Activated T-cell treated with anti-CD3 and anti-CD28 coated beads, Interleukin-2, amount 50 U/mL, for 72 hours (primary cell): ENCODE measurements at regions not wholly inside any gene's neighbourhood (a gene's known extent, or its start where the extent isn't known, plus 50 kb on each side); places are given as distances from the start of the nearest gene placed in this dataset.

Experiments
- ATAC-seq, 2 donors: fragments of 150-1000 bp; cut with Tn5 transposase; replicated peaks in 1 of 2; 2 replicates each; pipeline ENCODE4 v1.10.0; 2021; ENCODE audit warnings: moderate library complexity in 2 of 2, mild to moderate bottlenecking in 1 of 2
- DNase-seq, 2 donors: peaks; one replicate each; pipeline ENCODE4 v3.0.0; 2021 to 2022; ENCODE audit warnings: mixed read lengths in 1 of 2
- H3K27ac Mint-ChIP-seq: one replicate; pipeline ENCODE4 v1.8.0; 2022; ENCODE audit warnings: mild to moderate bottlenecking, moderate library complexity, mixed read lengths
- H3K27me3 Mint-ChIP-seq: one replicate; pipeline ENCODE4 v1.8.0; 2022; ENCODE audit warnings: low read depth, mixed read lengths
- H3K36me3 Mint-ChIP-seq, 2 donors: one replicate each; pipeline ENCODE4 v1.8.0; 2022; ENCODE audit warnings: mixed read lengths in 2 of 2, mild to moderate bottlenecking in 1 of 2; ENCODE audit not compliant: insufficient read depth in 2 of 2
- H3K4me1 Mint-ChIP-seq: one replicate; pipeline ENCODE4 v1.8.0; 2022; ENCODE audit warnings: low read depth, mixed read lengths
- H3K4me3 Mint-ChIP-seq, 2 donors: one replicate each; pipeline ENCODE4 v1.8.0; 2022; ENCODE audit warnings: mild to moderate bottlenecking in 2 of 2, mixed read lengths in 2 of 2, moderate library complexity in 2 of 2
- H3K9me3 Mint-ChIP-seq, 2 donors: one replicate each; pipeline ENCODE4 v1.8.0; 2022; ENCODE audit warnings: mixed read lengths in 2 of 2

DNA sequence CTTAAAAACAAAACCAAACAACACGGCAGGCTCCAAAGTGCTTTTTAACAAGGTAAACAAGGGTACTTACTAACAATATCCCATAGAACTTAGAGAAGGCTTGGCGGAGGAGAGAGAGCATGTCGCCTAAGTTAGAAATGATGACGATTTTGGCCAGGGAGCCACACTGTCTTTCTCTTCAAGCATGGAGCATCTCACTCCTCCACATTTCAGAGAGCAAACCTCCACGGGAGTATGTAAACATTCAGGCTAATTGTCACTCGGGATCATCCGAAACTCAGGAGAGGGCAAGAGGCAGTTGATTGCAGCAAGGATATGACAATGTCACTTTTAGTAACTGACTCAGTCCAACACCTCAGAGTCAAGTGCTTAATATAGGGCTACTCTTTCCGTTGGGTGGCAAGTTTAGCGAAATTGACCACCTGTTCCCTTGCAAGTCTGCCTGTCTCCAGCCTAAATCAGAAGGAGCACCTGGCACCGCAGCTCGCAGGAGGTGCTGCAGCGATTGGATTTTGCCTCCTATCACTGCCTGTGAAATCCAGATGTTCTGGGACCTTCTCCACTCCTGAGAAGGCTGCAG is 65.8 kb upstream of the RPS6KA2 start:
- Mint-ChIP-seq H3K9me3 (no peaks in the 10 kb centered on the region), H3K27ac (no peak overlapping the region), H3K4me3 (no peak overlapping the region), H3K36me3 (no peaks in the 10 kb centered on the region), H3K27me3 (no peaks in the 10 kb centered on the region), H3K4me1 (no peaks in the 10 kb centered on the region)
- DNase-seq (no peak), ATAC-seq (no peak)

GRCh38 chr6:166691746-166692145 is 64.7 kb upstream of the RPS6KA2 start:
- H3K27ac Mint-ChIP-seq: no peak overlapping the region
- no peaks in the 10 kb centered on the region for H3K27me3 Mint-ChIP-seq
- no peaks in the 10 kb centered on the region for H3K4me1 Mint-ChIP-seq
- no peak overlapping the region for H3K4me3 Mint-ChIP-seq
- DNase-seq: no peak
- no peak for ATAC-seq
- no peaks in the 10 kb centered on the region for H3K36me3 Mint-ChIP-seq
- H3K9me3 Mint-ChIP-seq: no peaks in the 10 kb centered on the region

DNA sequence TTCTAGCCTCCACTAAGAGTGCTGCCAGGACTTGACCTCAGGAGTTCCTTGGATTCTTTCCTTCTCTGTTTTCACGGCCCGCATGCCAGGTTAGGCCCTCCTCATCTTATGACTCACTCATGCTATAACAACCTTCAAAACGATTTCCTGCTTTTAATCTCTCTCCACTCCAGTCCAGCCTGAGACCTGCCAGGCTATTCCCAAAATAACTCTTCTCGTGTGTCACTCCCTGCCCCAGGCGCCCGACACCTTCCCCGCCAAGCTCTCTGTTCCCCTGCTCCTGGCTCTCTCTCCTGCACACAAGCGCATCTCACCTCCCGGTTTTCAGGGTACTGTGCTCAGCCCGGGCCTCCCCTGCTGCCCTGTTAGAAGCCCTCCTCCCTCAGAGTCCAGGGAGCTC is 64.1 kb upstream of the RPS6KA2 start:
- ATAC-seq (no peak), DNase-seq (no peak)
- Mint-ChIP-seq H3K36me3 (no peaks in the 10 kb centered on the region), H3K27me3 (no peaks in the 10 kb centered on the region), H3K9me3 (no peaks in the 10 kb centered on the region), H3K4me1 (no peaks in the 10 kb centered on the region), H3K27ac (no peak overlapping the region), H3K4me3 (no peak overlapping the region)

- no peak for ATAC-seq
Observed at GRCh38 chr6:166689687-166690086, 62.6 kb upstream of the RPS6KA2 start.

DNA sequence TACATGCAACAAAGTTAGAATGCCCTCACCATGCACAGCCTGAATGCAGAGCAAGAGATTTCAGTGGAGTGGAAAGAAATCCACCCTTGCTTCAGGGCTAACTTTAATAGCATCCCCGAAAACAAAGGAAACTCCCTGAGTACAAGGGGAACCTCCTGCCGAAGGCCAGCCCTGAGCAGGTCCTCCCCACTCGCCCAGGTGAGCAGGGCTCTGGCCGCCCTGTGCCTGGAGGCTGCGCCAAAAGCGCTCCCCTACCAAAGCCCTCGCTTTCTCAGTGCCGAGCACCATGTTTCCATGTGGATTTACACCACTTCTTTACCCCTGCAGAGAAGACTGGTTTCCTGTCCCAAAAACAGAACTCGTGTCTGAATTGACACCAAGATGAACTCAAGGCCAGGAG is 61.9 kb upstream of the RPS6KA2 start:
- Mint-ChIP-seq H3K27ac (no peak overlapping the region), H3K4me1 (no peaks in the 10 kb centered on the region), H3K36me3 (no peaks in the 10 kb centered on the region), H3K9me3 (no peaks in the 10 kb centered on the region), H3K4me3 (no peak overlapping the region), H3K27me3 (no peaks in the 10 kb centered on the region)
- no peak for DNase-seq
- no peak for ATAC-seq

More at GRCh38 chr6:166689687-166690086, 62.6 kb upstream of the RPS6KA2 start:
- H3K27me3 Mint-ChIP-seq: no peaks in the 10 kb centered on the region
- no peak overlapping the region for H3K27ac Mint-ChIP-seq
- H3K4me1 Mint-ChIP-seq: no peaks in the 10 kb centered on the region
- no peak overlapping the region for H3K4me3 Mint-ChIP-seq
- no peaks in the 10 kb centered on the region for H3K36me3 Mint-ChIP-seq
- no peak for DNase-seq
- H3K9me3 Mint-ChIP-seq: no peaks in the 10 kb centered on the region

- DNase-seq (no peak), ATAC-seq (no peak)
- no peaks in the 10 kb centered on the region for H3K4me1 Mint-ChIP-seq
- no peak overlapping the region for H3K27ac Mint-ChIP-seq
- no peak overlapping the region for H3K4me3 Mint-ChIP-seq
- no peaks in the 10 kb centered on the region for H3K27me3 Mint-ChIP-seq
- no peaks in the 10 kb centered on the region for H3K36me3 Mint-ChIP-seq
- no peaks in the 10 kb centered on the region for H3K9me3 Mint-ChIP-seq
Observed at GRCh38 chr6:166687879-166688205, 60.8 kb upstream of the RPS6KA2 start.

DNA sequence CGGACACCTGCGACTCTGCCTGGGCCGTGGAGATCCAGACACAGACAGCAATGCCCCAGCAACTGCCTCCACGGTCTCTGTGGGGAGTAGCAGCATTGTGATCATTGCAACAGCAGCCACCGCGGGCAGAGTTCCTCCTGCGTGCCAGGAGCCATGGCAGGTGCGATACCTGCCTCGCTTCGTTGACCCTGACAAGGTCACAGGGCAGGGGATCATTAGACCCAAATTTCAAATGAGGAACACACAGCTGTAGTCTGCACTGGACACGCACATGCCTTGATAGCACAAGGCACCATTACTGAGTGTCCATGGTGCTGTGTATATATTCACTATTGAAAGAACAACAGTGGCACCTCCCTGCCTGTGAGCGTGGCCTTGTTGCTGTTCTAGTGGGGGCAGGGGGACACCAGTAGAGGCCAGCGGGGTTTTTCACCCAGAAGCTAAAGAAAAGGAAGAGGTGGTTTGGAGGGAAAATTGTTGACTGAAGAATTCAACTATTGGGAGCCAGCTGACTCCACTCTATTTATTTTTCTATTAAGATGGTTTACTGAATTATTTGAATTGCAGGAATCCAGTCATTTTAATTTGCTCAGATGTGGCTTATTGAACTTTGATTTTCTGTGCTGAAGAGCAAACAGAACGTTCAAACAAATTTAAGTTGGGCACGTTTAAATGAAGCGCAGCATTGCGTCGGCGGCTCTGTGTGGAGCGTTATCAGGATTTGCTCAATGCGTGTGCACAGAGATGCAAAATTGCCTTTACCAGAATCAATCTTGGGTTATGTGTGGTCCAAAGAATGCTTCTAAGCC is 60.2 kb upstream of the RPS6KA2 start:
- no peak for ATAC-seq
- no peak for DNase-seq
- no peak overlapping the region for H3K27ac Mint-ChIP-seq
- H3K4me1 Mint-ChIP-seq: no peaks in the 10 kb centered on the region
- no peaks in the 10 kb centered on the region for H3K9me3 Mint-ChIP-seq
- H3K36me3 Mint-ChIP-seq: no peaks in the 10 kb centered on the region
- no peaks in the 10 kb centered on the region for H3K27me3 Mint-ChIP-seq
- H3K4me3 Mint-ChIP-seq: no peak overlapping the region

DNA sequence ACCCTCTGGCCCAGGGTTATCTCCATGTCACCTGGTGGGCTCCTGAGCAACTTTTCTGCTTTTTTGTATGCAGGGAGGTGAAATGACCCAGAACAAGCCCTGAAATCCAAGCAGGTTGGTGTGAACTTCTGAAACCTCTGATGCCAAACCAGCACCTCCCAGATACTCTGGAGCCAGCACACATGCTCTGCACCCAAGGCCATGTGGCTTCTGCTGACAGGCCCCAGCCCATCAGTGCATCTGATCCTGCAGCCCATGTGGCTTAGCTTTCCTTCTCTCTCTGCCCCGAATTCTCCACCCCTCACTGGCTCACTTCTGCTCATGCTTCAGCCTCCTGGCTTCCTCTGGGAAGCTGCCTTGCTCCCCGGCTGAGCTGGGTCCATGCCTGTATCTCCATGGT is 59.3 kb upstream of the RPS6KA2 start:
- ATAC-seq: no peak
- no peak overlapping the region for H3K4me3 Mint-ChIP-seq
- DNase-seq: no peak
- no peak overlapping the region for H3K27ac Mint-ChIP-seq
- H3K27me3 Mint-ChIP-seq: no peaks in the 10 kb centered on the region
- H3K4me1 Mint-ChIP-seq: no peaks in the 10 kb centered on the region
- H3K9me3 Mint-ChIP-seq: no peaks in the 10 kb centered on the region
- H3K36me3 Mint-ChIP-seq: no peaks in the 10 kb centered on the region

DNA sequence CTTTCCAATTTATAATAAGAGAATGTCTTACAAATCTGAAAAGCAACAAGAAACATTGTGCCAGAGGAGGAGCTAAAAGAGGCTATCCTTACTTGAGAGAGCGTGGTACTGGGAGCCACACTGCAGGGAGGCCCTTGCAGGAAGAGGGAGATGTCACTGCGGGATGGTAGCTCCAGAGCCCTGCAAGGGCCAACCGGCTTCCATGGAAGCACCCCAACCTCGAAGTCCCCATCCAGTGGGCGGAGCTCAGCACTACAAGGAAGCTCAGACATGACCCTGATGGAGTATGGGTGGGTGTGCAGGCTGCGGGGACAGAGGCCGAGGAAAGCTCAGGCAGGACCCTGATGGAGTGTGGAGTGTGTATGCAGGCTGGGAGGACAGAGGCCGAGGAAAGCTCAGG is 57.8 kb upstream of the RPS6KA2 start:
- Mint-ChIP-seq H3K9me3 (no peaks in the 10 kb centered on the region), H3K27ac (no peak overlapping the region), H3K36me3 (no peaks in the 10 kb centered on the region), H3K4me3 (no peak overlapping the region), H3K27me3 (no peaks in the 10 kb centered on the region), H3K4me1 (no peaks in the 10 kb centered on the region)
- no peak for DNase-seq
- no peak for ATAC-seq

- H3K27me3 Mint-ChIP-seq: no peaks in the 10 kb centered on the region
- H3K4me3 Mint-ChIP-seq: no peak overlapping the region
- H3K9me3 Mint-ChIP-seq: no peaks in the 10 kb centered on the region
- DNase-seq: no peak
- no peaks in the 10 kb centered on the region for H3K36me3 Mint-ChIP-seq
- no peak for ATAC-seq
- H3K4me1 Mint-ChIP-seq: no peaks in the 10 kb centered on the region
- no peak overlapping the region for H3K27ac Mint-ChIP-seq
Observed at GRCh38 chr6:166684170-166684569, 57.1 kb upstream of the RPS6KA2 start.

DNA sequence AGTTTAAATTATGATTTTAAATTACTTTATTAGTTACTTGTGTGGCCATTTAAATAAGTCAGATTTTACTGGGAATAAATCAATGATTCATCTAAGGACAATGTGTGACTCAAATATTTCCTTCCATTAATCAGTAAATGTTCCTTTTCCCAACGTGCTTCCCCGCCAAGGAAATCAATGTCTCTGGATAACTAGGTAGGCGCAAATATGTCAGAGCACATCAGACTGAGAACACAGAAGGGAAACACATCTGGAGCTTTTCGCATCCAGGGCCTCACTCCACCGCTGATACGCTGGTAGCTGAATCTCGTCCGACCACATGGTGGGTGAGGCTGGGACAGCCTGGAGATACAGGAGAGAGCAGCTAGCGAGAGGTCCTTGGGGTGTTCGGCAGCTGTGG is 56.4 kb upstream of the RPS6KA2 start:
- no peaks in the 10 kb centered on the region for H3K4me1 Mint-ChIP-seq

DNA sequence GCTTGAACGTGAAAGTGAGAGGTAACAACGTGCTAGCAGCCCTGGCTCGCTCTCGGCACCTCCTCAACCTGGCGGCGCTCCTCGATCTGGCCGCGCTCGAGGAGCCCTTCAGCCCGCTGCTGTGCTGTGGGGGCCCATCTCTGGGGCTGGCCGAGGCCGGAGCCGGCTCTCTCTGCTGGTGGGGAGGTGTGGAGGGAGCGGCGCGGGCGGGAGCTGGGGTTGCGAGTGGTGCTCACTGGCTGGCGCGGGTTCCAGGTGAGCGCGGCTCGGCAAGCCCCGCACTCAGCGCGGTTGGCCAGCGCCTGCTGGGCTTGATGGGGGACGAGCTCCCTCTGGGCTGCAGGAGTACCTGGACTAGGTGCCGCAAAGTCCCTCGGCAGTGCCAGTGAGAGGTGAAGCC is 52.5 kb upstream of the RPS6KA2 start:
- no peaks in the 10 kb centered on the region for H3K4me1 Mint-ChIP-seq
- H3K36me3 Mint-ChIP-seq: no peaks in the 10 kb centered on the region
- H3K27ac Mint-ChIP-seq: no peak overlapping the region
- H3K27me3 Mint-ChIP-seq: no peaks in the 10 kb centered on the region
- H3K4me3 Mint-ChIP-seq: no peak overlapping the region
- ATAC-seq: no peak
- no peaks in the 10 kb centered on the region for H3K9me3 Mint-ChIP-seq
- no peak for DNase-seq

More for the DNA sequence above, 56.4 kb upstream of the RPS6KA2 start:
- Mint-ChIP-seq H3K36me3 (no peaks in the 10 kb centered on the region), H3K27ac (no peak overlapping the region), H3K27me3 (no peaks in the 10 kb centered on the region), H3K9me3 (no peaks in the 10 kb centered on the region), H3K4me3 (no peak overlapping the region)
- ATAC-seq (no peak), DNase-seq (no peak)

- DNase-seq: no peak
- Mint-ChIP-seq H3K36me3 (no peaks in the 10 kb centered on the region), H3K27me3 (no peaks in the 10 kb centered on the region), H3K4me3 (no peak overlapping the region), H3K4me1 (no peaks in the 10 kb centered on the region), H3K9me3 (no peaks in the 10 kb centered on the region), H3K27ac (no peak overlapping the region)
- no peak for ATAC-seq
Observed at GRCh38 chr6:166678426-166678825, 51.4 kb upstream of the RPS6KA2 start.

DNA sequence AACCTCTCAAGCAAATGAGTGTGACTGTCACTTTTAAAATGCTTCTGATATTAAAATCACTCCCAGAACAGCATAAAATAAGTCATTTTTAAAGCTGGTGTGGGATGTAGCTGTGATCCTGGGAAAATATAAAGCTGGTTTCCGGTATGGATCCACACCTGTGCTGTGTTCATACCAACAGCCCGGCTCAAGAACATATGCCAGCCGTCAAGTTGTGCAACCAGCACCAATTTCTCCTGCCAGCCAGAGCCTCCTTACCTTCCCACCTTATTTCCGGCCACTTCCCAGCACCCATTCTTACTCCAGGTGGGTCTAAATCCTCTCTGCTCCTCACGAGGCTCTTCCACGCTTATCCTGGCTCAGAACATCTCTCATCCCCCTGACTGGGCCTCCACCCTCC is 50.9 kb upstream of the RPS6KA2 start:
- ATAC-seq (no peak), DNase-seq (no peak)
- H3K36me3 Mint-ChIP-seq: no peaks in the 10 kb centered on the region
- H3K27me3 Mint-ChIP-seq: no peaks in the 10 kb centered on the region
- H3K4me1 Mint-ChIP-seq: no peaks in the 10 kb centered on the region
- no peak overlapping the region for H3K4me3 Mint-ChIP-seq
- no peaks in the 10 kb centered on the region for H3K9me3 Mint-ChIP-seq
- no peak overlapping the region for H3K27ac Mint-ChIP-seq
